ENCODE measurements at regions not wholly inside any gene's neighbourhood (a gene's known extent, or its start where the extent isn't known, plus 50 kb on each side); places are given as distances from the start of the nearest gene placed in this dataset.

DNA sequence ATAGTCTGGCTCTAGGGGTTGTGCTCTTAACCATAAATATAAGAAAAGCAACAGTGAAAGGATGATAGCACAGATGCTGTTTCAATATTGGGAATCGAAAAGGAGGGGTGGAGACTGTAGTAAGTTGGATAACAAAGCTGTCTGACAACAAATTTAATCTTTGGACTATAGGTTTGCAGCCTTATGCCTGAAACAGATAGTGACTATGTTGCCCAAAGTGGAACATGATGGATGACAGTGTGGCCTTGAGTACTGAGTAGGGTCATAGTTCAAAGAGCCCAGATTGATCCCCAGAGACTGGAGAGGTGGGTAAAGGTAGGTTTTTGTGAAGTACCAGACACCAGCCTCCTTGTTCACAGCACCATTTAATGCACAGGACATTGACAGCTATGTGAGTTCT is 144.0 kb upstream of the PALMD start:
- Histone ChIP-seq H3K27me3 (ENCODE audit: control insufficient read depth in 1 of 2, insufficient read depth in 2 of 2, low read length in 2 of 2) (no peaks in the 10 kb centered on the region), H3K27ac (ENCODE audit: low read depth in 1 of 2, low read length in 2 of 2) (no peak overlapping the region), H3K36me3 (ENCODE audit: insufficient read depth, low read length) (no peaks in the 10 kb centered on the region), H3K4me1 (ENCODE audit: insufficient read depth, low read length) (no peaks in the 10 kb centered on the region), H3K4me3 (ENCODE audit: low read length) (no peak overlapping the region), H3K9me3 (ENCODE audit: control insufficient read depth in 1 of 2, insufficient read depth in 1 of 2, low read length in 2 of 2) (no peaks in the 10 kb centered on the region)
- CTCF ChIA-PET: no interaction called here
- intact Hi-C loops (cut with DNase I, micrococcal nuclease): no loop called here
- Mint-ChIP-seq H3K36me3 (ENCODE audit: low read depth) (no peaks in the 10 kb centered on the region), H3K4me1 (ENCODE audit: low read depth) (no peaks in the 10 kb centered on the region), H3K4me3 (no peak overlapping the region), H3K9me3 (peaks cover 2% of the 10 kb centered on the region), H3K27me3 (peaks cover 4% of the 10 kb centered on the region), H3K27ac (no peak overlapping the region)
- ATAC-seq (ENCODE audit: poor library complexity) (no peak), DNase-seq (no peak)
- TF ChIP-seq, protein P1, sequence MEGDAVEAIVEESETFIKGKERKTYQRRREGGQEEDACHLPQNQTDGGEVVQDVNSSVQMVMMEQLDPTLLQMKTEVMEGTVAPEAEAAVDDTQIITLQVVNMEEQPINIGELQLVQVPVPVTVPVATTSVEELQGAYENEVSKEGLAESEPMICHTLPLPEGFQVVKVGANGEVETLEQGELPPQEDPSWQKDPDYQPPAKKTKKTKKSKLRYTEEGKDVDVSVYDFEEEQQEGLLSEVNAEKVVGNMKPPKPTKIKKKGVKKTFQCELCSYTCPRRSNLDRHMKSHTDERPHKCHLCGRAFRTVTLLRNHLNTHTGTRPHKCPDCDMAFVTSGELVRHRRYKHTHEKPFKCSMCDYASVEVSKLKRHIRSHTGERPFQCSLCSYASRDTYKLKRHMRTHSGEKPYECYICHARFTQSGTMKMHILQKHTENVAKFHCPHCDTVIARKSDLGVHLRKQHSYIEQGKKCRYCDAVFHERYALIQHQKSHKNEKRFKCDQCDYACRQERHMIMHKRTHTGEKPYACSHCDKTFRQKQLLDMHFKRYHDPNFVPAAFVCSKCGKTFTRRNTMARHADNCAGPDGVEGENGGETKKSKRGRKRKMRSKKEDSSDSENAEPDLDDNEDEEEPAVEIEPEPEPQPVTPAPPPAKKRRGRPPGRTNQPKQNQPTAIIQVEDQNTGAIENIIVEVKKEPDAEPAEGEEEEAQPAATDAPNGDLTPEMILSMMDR (IDR thresholded peaks at IDR 0.05): no peak
- POLR2A ChIA-PET: no interaction called here

DNA sequence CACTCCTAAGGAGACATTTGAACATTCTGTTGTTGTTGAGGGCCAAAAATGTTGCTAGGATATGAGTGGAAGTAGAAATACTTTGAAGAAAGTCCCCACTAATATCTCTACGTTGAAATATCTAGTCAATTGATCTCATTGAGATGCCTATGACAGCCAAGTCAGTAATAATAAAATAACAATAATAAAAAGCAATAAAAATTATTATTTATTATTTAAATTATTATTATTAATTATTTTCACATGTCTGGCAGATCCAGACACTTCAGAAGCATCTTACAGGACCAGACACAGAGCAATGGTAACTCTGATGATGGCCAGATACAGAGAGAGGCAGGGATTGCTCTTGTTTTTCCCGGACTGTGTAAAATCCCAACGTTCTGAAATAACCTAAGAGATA is 143.5 kb upstream of the PALMD start:
- H3K4me3 ChIP-seq (ENCODE audit: low read length): no peak overlapping the region
- intact Hi-C loops (cut with DNase I, micrococcal nuclease): no loop called here
- Mint-ChIP-seq H3K9me3 (peaks cover 5% of the 10 kb centered on the region), H3K27me3 (peaks cover 4% of the 10 kb centered on the region), H3K27ac (no peak overlapping the region), H3K4me3 (no peak overlapping the region), H3K36me3 (ENCODE audit: low read depth) (no peaks in the 10 kb centered on the region), H3K4me1 (ENCODE audit: low read depth) (no peaks in the 10 kb centered on the region)
- ChIA-PET POLR2A (no interaction called here), CTCF (no interaction called here)
- no peak for ATAC-seq (ENCODE audit: poor library complexity)
- no peak overlapping the region for H3K27ac ChIP-seq (ENCODE audit: low read depth in 1 of 2, low read length in 2 of 2)
- no peaks in the 10 kb centered on the region for H3K36me3 ChIP-seq (ENCODE audit: insufficient read depth, low read length)
- no peaks in the 10 kb centered on the region for H3K9me3 ChIP-seq (ENCODE audit: control insufficient read depth in 1 of 2, insufficient read depth in 1 of 2, low read length in 2 of 2)
- TF ChIP-seq, protein P1 (IDR thresholded peaks at IDR 0.05): no peak
- DNase-seq: no peak
- H3K27me3 ChIP-seq (ENCODE audit: control insufficient read depth in 1 of 2, insufficient read depth in 2 of 2, low read length in 2 of 2): no peaks in the 10 kb centered on the region
- H3K4me1 ChIP-seq (ENCODE audit: insufficient read depth, low read length): no peaks in the 10 kb centered on the region

DNA sequence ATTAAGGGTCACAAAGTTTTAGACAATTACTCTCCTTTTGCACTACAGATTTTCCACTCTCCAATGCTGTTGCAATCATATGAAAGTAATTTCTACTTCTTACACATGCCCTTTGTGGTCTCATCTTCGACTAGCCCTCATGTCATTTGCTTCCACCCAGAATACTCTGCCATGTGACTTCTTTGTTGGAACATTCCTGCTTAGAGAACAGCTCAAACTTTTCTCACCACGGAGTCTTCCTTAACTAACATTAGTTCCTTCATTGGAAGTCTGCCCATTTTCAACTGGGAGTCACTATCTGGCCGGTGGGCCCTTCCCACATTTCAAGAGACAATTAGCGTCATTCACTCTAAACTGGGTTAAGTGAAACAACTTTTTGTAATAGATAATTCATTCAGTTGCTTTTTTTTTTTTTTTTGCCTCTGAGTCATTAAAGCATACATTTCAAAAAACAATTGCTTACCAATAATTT is 142.6 kb upstream of the PALMD start:
- Mint-ChIP-seq H3K4me3 (no peak overlapping the region), H3K27me3 (peaks cover 4% of the 10 kb centered on the region), H3K9me3 (peaks cover 5% of the 10 kb centered on the region), H3K36me3 (ENCODE audit: low read depth) (no peaks in the 10 kb centered on the region), H3K4me1 (ENCODE audit: low read depth) (no peaks in the 10 kb centered on the region), H3K27ac (no peak overlapping the region)
- Histone ChIP-seq H3K27ac (ENCODE audit: low read depth in 1 of 2, low read length in 2 of 2) (no peak overlapping the region), H3K27me3 (ENCODE audit: control insufficient read depth in 1 of 2, insufficient read depth in 2 of 2, low read length in 2 of 2) (no peaks in the 10 kb centered on the region), H3K4me1 (ENCODE audit: insufficient read depth, low read length) (no peaks in the 10 kb centered on the region), H3K36me3 (ENCODE audit: insufficient read depth, low read length) (no peaks in the 10 kb centered on the region), H3K9me3 (ENCODE audit: control insufficient read depth in 1 of 2, insufficient read depth in 1 of 2, low read length in 2 of 2) (peaks cover 0 to 8% of the 10 kb centered on the region in 2 experiments), H3K4me3 (ENCODE audit: low read length) (no peak overlapping the region)
- intact Hi-C loops (cut with DNase I, micrococcal nuclease): no loop called here
- ATAC-seq (ENCODE audit: poor library complexity) (no peak), DNase-seq (no peak)
- CTCF ChIA-PET: no interaction called here
- TF ChIP-seq, protein P1 (IDR thresholded peaks at IDR 0.05): no peak
- POLR2A ChIA-PET: interaction anchor here (0.6 kb wide), 1 partner anchor 858 kb away, joined by 3 read pairs; no protein-coding TSS in a partner anchor

Measured in CD4-positive, alpha-beta T cell (primary cell).